ENCODE measurements at regions not wholly inside any gene's neighbourhood (a gene's known extent, or its start where the extent isn't known, plus 50 kb on each side); places are given as distances from the start of the nearest gene placed in this dataset.
A peak's percentile ranks its signal among the peaks of the same experiment; 100 is the strongest.

DNA sequence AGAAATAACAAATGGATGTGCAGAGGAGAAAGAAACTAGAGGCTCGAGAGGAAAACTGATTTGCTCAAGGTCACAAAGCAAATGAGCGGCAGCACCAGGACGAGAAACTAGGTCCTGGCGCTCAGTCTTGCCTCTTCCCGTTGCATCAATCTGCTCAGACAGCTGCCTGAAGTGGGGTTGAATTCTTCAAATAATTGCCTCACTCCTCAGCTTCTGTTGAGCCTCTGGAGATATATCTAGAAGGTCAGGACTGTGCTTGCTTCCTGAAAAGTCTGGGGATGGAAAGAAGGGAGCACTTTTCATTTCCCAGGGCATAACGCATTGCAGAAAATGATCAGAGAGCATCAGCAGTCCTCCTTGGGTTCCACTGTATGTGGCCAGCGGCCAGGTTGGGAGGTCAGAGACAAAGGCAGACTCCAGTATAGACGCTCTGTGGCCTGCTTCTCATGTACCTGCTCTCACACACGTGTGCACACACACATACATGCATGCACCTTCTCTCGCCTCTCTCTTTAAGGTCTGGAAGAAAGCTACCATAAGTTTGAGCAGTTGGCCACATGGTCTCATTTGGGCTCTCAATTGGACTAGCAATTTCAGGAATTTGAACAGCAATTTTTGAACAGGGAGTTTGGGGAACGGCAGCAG lies 83.7 kb upstream of the DUSP5 start:
- no peak for DNase-seq (ENCODE audit: low read depth, low spot score)

DNA sequence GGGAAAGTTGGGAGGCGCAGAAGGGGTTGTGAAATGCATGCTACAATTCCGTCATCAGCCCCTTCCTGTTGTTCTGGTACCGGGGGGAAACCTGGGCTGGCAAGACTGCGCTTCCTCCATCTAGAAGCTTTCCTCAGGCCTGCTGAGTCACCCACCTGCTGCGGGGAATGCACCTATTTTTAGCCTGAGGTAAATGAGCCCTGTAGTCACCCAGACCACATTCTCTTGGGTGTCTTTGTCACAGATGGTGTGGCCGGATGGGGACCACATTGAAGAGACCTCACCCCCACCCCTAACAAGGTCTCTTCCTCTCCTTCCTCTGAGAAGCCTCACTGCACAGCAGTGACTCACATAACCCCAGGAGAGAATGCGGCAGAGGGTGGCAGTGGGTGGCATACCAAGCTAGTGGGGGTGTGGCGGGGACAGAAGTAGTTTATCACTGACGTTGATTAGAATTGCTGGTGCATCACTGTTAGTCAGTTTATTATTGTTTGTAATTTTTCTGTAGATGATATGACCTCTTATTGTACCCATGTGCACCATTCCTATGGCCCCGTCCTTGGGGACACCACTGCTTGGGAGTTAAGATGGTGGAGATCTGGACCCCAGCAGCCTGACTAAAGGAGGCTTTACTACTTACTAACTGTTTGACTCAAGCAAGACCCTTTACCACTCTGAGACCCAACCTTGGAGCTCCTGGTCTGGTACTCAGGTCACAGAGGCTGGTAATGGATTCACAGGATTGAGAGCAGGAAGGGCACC lies 83.0 kb upstream of the DUSP5 start:
- no peak for DNase-seq (ENCODE audit: low read depth, low spot score)

DNA sequence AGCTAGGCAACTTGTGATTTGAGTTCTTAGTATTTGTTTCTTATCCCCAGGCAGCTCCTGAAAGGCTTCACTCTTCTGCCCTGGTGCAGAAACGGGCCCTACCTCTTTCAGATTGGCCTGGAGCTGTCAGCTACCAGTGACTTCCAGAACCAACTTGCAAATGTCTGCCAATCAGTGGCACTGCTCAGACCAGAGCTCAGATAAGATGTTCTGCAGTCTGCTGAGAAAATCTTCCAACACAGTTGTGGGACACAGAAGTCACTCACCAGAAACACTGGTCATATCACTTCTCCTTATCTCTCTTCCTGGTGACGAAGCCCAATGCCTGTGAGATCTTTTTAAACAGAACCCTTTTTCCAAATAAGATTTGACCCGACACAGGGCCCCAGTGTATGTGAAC lies 81.9 kb upstream of the DUSP5 start:
- no peak for DNase-seq (ENCODE audit: low read depth, low spot score)

- no peak for DNase-seq (ENCODE audit: low read depth, low spot score)
These were observed 80.7 kb upstream of the DUSP5 start for GRCh38 chr10:110416776-110417711.

- DNase-seq (ENCODE audit: low read depth, low spot score): no peak
These were observed 79.5 kb upstream of the DUSP5 start for GRCh38 chr10:110418218-110418617.

GRCh38 chr10:110419265-110419664 lies 78.4 kb upstream of the DUSP5 start:
- no peak for DNase-seq (ENCODE audit: low read depth, low spot score)

- DNase-seq (ENCODE audit: low read depth, low spot score): no peak
These were observed 77.1 kb upstream of the DUSP5 start for GRCh38 chr10:110420401-110421193.

- no peak for DNase-seq (ENCODE audit: low read depth, low spot score)
These were observed 76.1 kb upstream of the DUSP5 start for GRCh38 chr10:110421512-110422138.

- DNase-seq (ENCODE audit: low read depth, low spot score): no peak
These were observed 75.2 kb upstream of the DUSP5 start for GRCh38 chr10:110422548-110422947.

DNA sequence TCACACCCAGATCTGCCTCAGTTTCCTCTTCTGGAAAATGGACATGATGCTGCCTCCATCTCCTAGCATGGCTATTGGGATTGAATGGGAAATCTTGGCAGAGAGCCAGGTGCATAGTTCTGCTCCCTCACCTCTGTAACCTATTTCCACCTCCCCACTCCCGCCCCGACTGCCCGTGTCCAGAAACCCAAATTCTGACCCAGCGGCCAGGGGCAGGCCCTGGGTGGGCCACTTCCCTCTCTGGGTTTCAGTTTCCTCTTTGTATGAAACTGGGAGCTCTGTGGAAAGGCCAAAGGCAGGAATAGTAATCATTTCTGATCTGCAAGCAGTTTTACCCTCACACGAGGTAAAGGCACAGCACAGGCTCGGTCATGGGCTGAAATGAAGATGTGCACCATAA lies 74.1 kb upstream of the DUSP5 start:
- DNase-seq (ENCODE audit: low read depth, low spot score): no peak

DNA sequence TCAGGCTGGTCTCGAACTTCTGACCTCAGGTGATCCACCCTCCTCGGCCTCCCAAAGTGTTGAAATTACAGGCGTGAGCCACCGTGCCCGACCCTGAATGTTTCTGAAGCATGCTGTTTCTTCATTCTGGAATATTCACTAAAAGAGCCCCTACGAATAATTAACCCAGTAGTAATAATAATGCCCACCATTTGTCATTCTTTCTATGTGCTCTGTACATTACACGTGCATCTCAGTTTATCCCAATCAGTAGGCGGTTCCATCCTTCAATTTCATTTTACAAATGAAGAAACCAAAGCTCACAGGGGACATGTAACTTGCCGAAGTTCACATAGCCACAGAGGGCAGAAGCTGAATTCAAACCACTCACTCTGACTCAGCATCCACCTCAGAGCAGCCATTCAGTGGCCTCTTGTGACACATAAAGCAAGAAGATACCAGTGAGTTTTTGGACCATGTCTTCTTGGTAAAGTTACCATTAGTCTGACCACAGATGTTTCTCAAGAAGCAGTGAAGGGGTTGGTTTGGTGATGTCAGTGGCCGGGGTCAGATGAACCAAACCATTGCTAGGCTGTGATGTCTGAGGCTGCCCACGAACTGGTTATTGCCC lies 71.9 kb upstream of the DUSP5 start:
- DNase-seq (ENCODE audit: low read depth, low spot score): peak; percentile 62

GRCh38 chr10:110426294-110427181 lies 71.2 kb upstream of the DUSP5 start:
- DNase-seq (ENCODE audit: low read depth, low spot score): peak; percentile 93

GRCh38 chr10:110429301-110429700 lies 68.4 kb upstream of the DUSP5 start:
- no peak for DNase-seq (ENCODE audit: low read depth, low spot score)

- DNase-seq (ENCODE audit: low read depth, low spot score): no peak
These were observed 67.1 kb upstream of the DUSP5 start for GRCh38 chr10:110430340-110431273.

DNA sequence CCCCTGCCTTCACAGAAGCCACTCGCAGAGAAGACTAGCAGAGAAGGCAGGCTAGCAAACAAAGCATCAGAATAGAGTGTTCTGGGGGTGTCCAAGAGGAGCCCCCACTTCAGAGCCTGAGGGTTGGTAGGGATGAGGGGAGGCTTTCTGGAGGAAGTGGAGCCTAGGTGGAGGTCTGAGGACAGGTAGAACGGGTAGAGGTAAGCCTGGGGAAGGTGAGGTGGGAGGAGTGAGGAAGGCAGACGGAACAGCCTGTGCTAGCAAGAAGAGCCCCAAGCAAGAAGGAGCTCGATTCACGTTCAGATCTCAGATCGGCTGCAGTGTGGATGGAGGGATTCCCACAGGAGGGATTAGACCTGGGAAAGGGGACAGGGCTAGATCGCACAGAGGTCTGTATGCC lies 66.0 kb upstream of the DUSP5 start:
- DNase-seq (ENCODE audit: low read depth, low spot score): no peak

GRCh38 chr10:110432084-110432483 lies 65.6 kb upstream of the DUSP5 start:
- DNase-seq (ENCODE audit: low read depth, low spot score): no peak

DNA sequence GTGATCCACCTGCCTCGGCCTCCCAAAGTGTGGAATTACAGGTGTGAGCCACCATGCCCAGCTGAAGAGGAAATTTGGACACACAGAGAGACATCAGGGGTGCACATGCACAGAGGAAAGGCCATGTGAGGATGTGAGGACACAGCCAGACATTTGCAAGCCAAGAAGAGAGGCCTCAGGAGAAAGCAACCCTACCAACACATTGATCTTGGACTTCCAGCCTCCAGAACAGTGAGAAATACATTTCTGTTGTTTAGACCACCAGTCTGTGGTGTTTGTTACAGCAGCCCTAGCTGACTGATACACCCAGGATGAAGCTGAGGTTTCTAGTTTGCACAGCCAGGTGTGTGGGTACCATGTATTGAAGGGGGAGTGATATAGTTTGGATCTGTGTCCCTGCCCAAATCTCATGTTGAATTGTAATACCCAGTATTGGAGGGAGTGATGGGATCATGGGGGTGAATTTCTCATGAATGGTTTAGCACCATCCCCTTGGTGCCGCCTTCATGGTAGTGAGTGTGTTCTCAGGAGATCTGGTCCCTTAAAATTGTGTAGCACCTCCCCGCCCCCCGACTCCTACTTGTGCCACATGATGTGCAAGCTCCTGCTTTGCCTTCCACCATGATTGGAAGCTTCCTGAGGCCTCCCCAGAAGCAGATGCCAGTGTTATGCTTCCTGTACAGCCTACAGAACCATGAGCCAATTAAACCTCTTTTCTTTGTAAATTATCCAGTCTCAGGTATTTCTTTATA lies 64.7 kb upstream of the DUSP5 start:
- DNase-seq (ENCODE audit: low read depth, low spot score): no peak

DNA sequence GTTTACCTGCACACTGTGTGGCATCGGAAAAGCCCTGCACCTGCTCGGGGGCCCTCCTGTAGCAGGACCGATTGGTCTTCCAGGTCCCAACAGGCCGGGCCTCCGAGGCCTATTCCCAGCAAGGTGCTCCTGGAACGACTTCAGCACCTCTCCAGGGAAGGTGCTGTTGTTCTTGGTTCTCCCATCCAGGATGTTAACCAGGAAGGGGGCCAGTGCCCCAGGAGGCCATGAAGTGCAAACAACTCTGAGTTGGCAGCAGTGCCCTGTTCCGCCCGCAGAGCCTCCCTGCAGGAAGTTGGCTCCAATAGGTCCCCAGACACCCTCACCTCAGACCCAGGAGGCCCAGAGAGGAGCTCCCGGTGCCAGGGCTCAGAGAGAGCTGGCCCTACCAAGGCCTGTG lies 64.0 kb upstream of the DUSP5 start:
- no peak for DNase-seq (ENCODE audit: low read depth, low spot score)
